GM12891 (cell line): ENCODE measurements at regions not wholly inside any gene's neighbourhood (a gene's known extent, or its start where the extent isn't known, plus 50 kb on each side); places are given as distances from the start of the nearest gene placed in this dataset.
"Not testable (repeated sequence)": the region's sequence is repeated elsewhere in the genome, so short reads cannot be mapped to it uniquely, and the experiment has no call there.

Experiments
- PAX5 ChIP-seq: IDR thresholded peaks from 2 replicates; pipeline ENCODE4 v1.6.1; 2011; ENCODE audit warnings: low read length, moderate library complexity, mild to moderate bottlenecking; ENCODE audit not compliant: insufficient read depth, severe bottlenecking
- POLR2A ChIP-seq: IDR thresholded peaks from 2 replicates; pipeline ENCODE4 v1.6.1; 2011; ENCODE audit warnings: low read depth, low read length, control low read depth
- POLR2AphosphoS5 ChIP-seq: IDR thresholded peaks from 2 replicates; pipeline ENCODE4 v1.6.1; 2011; ENCODE audit warnings: low read depth, low read length, control low read depth
- POU2F2 ChIP-seq: IDR thresholded peaks from 2 replicates; pipeline ENCODE4 v1.6.1; 2011; ENCODE audit warnings: low read depth, mild to moderate bottlenecking, control low read depth, low read length, moderate library complexity
- SPI1 ChIP-seq: IDR thresholded peaks from 2 replicates; pipeline ENCODE4 v1.6.1; 2011; ENCODE audit warnings: low read depth, low read length, control low read depth
- TAF1 ChIP-seq: IDR thresholded peaks from 2 replicates; pipeline ENCODE4 v1.6.1; 2011; ENCODE audit warnings: low read depth, low read length, control low read depth

- TF ChIP-seq POLR2A, PAX5, POLR2AphosphoS5, SPI1, TAF1, POU2F2: not testable (repeated sequence)
Observed at GRCh38 chr6:112541847-112542246, 194.7 kb downstream of the RFPL4B start.
